ENCODE measurements at regions not wholly inside any gene's neighbourhood (a gene's known extent, or its start where the extent isn't known, plus 50 kb on each side); places are given as distances from the start of the nearest gene placed in this dataset.

DNA sequence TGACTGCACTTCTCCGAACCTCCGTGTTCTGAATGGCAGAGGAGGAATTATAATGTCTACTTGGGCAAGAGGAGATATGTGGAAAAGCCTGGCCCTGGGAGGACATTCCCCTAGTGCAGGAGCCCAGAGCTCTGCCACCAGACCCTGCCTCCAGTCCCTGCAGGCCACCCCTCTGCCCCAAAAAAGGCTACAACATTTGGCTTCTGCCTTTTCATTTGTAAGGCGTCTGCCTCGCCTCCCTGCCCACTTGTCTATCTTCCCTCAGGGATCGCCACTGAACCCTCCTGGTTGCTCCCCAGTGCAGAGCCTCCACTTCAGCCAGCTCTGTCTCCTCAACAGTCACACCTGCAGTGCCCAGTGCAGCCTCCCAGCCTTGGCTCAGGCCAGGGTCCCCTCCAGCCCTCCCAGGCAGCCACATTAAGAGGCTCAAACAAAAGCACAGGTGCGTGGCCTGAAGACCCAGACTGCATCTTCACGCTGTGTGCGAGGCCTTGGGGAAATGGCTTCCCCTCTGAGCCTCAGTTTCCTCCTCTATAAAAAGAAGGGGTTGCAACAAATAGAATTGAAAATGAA is 125.9 kb upstream of the SMAD3 start:
- RAD21 ChIA-PET (ENCODE audit: unreplicated experiment), result interaction anchor here (1.0 to 1.2 kb wide), 2 partner anchors 141 to 364 kb away, joined by 3 read pairs; no protein-coding TSS in a partner anchor
- Histone ChIP-seq H3K4me1 (ENCODE audit: control insufficient read depth, insufficient read depth, low read length) (peaks cover 7% of the 10 kb centered on the region; the same call in 1 of the 2 replicates), H3K9ac (ENCODE audit: control insufficient read depth, insufficient read depth, low read length) (no peak overlapping the region), H3K4me3 (no peak overlapping the region), H4K20me1 (ENCODE audit: control insufficient read depth, insufficient read depth) (no peaks in the 10 kb centered on the region), H3K36me3 (ENCODE audit: control insufficient read depth in 2 of 2, insufficient read depth in 2 of 2, low read length in 1 of 2) (no peaks in the 10 kb centered on the region), H3K9me3 (replicated peaks; ENCODE audit: control insufficient read depth, insufficient read depth, low read length) (no peaks in the 10 kb centered on the region; the same call in 1 of the 3 replicates), H2AFZ (ENCODE audit: control insufficient read depth, low read depth, low read length) (no peak overlapping the region), H3K27me3 (replicated peaks in 1 of 2; ENCODE audit: control insufficient read depth in 2 of 2, insufficient read depth in 2 of 2, low read length in 1 of 2) (no peaks in the 10 kb centered on the region; a peak in 1 of 4 replicates), H3K27ac (ENCODE audit: control insufficient read depth, insufficient read depth) (no peak overlapping the region), H3K79me2 (ENCODE audit: control insufficient read depth, insufficient read depth, low read length) (no peaks in the 10 kb centered on the region), H3K4me2 (ENCODE audit: control insufficient read depth, insufficient read depth) (no peak overlapping the region)
- SMC1A ChIA-PET (ENCODE audit: uncharacterized antibody, unreplicated experiment), result interaction anchor here (0.5 to 2.2 kb wide), 2 partner anchors 494 to 645 kb away, joined by 3 to 7 read pairs; no protein-coding TSS in a partner anchor
- no peak for DNase-seq (ENCODE audit: low read depth, low spot score)
- 45% methylated on average over 8 of the region's 8 CpGs for WGBS (ENCODE audit: insufficient coverage, insufficient replicate concordance, low lambda C conversion rate, missing lambda C conversion rate)
- no peak for ATAC-seq
- FAIRE-seq, result no peak
- POLR2A ChIA-PET, result no interaction called here
- in situ Hi-C loops (cut with MboI), result loop anchor here (5.0 kb wide), 1 partner anchor 493 kb away; no protein-coding TSS in a partner anchor
- CTCF ChIA-PET, result interaction anchor here (1.0 kb wide), 1 partner anchor 409 kb away, joined by 3 read pairs; no protein-coding TSS in a partner anchor
- TF ChIP-seq HDAC6 (IDR thresholded peaks at IDR 0.05; ENCODE audit: unreplicated experiment) (no peak), SUZ12 (IDR thresholded peaks at IDR 0.05; ENCODE audit: unreplicated experiment) (no peak)
- intact Hi-C loops (cut with micrococcal nuclease; ENCODE audit: unreplicated experiment), result no loop called here
- no TSS peak for BruUV-seq (replicated peaks)

DNA sequence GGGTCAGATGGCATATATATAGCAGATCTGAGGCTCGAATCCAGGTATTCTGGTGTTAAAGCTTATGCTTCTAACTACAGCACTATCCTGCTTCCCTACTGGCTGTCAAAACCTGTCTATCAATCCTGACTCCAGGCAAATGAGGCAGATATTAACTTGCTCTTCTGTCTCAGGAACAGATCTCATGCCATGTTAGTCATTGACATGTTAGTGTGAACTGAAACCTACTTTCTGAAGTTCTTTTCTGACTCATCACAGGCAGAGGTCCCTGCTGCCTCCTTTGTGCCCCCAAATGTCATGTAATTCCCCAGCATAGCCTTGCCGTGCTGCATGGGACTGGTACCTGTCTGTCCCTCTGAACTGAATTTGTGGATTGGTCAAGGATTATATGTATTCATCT is 125.0 kb upstream of the SMAD3 start:
- in situ Hi-C loops (cut with MboI), result loop anchor here (5.0 kb wide), 1 partner anchor 492 kb away; no protein-coding TSS in a partner anchor
- BruUV-seq (replicated peaks), result no TSS peak
- TF ChIP-seq NFYA (IDR thresholded peaks at IDR 0.05; ENCODE audit: borderline replicate concordance, low read depth, low read length) (no peak), RFX5 (IDR thresholded peaks at IDR 0.05; ENCODE audit: low read depth, low read length) (no peak), MTA2 (IDR thresholded peaks at IDR 0.05; ENCODE audit: low read depth) (peak; percentile 50), MYB (IDR thresholded peaks at IDR 0.05; ENCODE audit: borderline replicate concordance, low read depth, low read length) (no peak), BACH1 (IDR thresholded peaks at IDR 0.05; ENCODE audit: borderline replicate concordance) (no peak), JUNB (IDR thresholded peaks at IDR 0.05) (peak; percentile 59)
- TF ChIP-seq, protein P1, sequence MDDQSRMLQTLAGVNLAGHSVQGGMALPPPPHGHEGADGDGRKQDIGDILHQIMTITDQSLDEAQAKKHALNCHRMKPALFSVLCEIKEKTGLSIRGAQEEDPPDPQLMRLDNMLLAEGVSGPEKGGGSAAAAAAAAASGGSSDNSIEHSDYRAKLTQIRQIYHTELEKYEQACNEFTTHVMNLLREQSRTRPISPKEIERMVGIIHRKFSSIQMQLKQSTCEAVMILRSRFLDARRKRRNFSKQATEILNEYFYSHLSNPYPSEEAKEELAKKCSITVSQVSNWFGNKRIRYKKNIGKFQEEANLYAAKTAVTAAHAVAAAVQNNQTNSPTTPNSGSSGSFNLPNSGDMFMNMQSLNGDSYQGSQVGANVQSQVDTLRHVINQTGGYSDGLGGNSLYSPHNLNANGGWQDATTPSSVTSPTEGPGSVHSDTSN (IDR thresholded peaks at IDR 0.05; ENCODE audit: insufficient replicate concordance, low read depth, low read length), result peak; percentile 70
- TF ChIP-seq, protein P2, sequence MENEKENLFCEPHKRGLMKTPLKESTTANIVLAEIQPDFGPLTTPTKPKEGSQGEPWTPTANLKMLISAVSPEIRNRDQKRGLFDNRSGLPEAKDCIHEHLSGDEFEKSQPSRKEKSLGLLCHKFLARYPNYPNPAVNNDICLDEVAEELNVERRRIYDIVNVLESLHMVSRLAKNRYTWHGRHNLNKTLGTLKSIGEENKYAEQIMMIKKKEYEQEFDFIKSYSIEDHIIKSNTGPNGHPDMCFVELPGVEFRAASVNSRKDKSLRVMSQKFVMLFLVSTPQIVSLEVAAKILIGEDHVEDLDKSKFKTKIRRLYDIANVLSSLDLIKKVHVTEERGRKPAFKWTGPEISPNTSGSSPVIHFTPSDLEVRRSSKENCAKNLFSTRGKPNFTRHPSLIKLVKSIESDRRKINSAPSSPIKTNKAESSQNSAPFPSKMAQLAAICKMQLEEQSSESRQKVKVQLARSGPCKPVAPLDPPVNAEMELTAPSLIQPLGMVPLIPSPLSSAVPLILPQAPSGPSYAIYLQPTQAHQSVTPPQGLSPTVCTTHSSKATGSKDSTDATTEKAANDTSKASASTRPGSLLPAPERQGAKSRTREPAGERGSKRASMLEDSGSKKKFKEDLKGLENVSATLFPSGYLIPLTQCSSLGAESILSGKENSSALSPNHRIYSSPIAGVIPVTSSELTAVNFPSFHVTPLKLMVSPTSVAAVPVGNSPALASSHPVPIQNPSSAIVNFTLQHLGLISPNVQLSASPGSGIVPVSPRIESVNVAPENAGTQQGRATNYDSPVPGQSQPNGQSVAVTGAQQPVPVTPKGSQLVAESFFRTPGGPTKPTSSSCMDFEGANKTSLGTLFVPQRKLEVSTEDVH (IDR thresholded peaks at IDR 0.05; ENCODE audit: low read depth, partially characterized antibody), result no peak
- TF ChIP-seq, protein P3, sequence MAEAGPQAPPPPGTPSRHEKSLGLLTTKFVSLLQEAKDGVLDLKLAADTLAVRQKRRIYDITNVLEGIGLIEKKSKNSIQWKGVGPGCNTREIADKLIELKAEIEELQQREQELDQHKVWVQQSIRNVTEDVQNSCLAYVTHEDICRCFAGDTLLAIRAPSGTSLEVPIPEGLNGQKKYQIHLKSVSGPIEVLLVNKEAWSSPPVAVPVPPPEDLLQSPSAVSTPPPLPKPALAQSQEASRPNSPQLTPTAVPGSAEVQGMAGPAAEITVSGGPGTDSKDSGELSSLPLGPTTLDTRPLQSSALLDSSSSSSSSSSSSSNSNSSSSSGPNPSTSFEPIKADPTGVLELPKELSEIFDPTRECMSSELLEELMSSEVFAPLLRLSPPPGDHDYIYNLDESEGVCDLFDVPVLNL (IDR thresholded peaks at IDR 0.05; ENCODE audit: low read depth, low read length), result no peak

More for the DNA sequence above, 125.0 kb upstream of the SMAD3 start:
- 30% methylated on average over 2 of the region's 2 CpGs for WGBS (ENCODE audit: insufficient coverage, insufficient replicate concordance, low lambda C conversion rate, missing lambda C conversion rate)
- H3K27ac ChIP-seq (ENCODE audit: control insufficient read depth, insufficient read depth), result no peak overlapping the region
- SMC1A ChIA-PET (ENCODE audit: uncharacterized antibody, unreplicated experiment), result interaction anchor here (0.5 to 2.2 kb wide), 5 partner anchors 131 to 844 kb away, joined by 3 to 7 read pairs (median 5); no protein-coding TSS in a partner anchor
- H3K4me2 ChIP-seq (ENCODE audit: control insufficient read depth, insufficient read depth), result no peak overlapping the region
- FAIRE-seq (peak; percentile 96), DNase-seq (ENCODE audit: low read depth, low spot score) (peak; percentile 76), ATAC-seq (peak; percentile 88)
- H3K4me3 ChIP-seq, result no peak overlapping the region
- intact Hi-C loops (cut with micrococcal nuclease; ENCODE audit: unreplicated experiment), result no loop called here
- CTCF ChIA-PET, result interaction anchor here (1.0 to 1.7 kb wide), 2 partner anchors 364 to 408 kb away, joined by 3 to 7 read pairs; no protein-coding TSS in a partner anchor
- H4K20me1 ChIP-seq (ENCODE audit: control insufficient read depth, insufficient read depth), result no peaks in the 10 kb centered on the region
- POLR2A ChIA-PET, result no interaction called here
- no peaks in the 10 kb centered on the region; the same call in 1 of the 3 replicates for H3K9me3 ChIP-seq (replicated peaks; ENCODE audit: control insufficient read depth, insufficient read depth, low read length)
- no peak overlapping the region for H3K9ac ChIP-seq (ENCODE audit: control insufficient read depth, insufficient read depth, low read length)
- H3K27me3 ChIP-seq (replicated peaks in 1 of 2; ENCODE audit: control insufficient read depth in 2 of 2, insufficient read depth in 2 of 2, low read length in 1 of 2), result no peaks in the 10 kb centered on the region; a peak in 1 of 4 replicates
- RAD21 ChIA-PET (ENCODE audit: unreplicated experiment), result interaction anchor here (1.0 to 1.4 kb wide), 3 partner anchors 141 to 364 kb away, joined by 3 to 4 read pairs (median 3); no protein-coding TSS in a partner anchor
- H3K4me1 ChIP-seq (ENCODE audit: control insufficient read depth, insufficient read depth, low read length), result peaks cover 7% of the 10 kb centered on the region; the same call in 1 of the 2 replicates
- no peaks in the 10 kb centered on the region for H3K36me3 ChIP-seq (ENCODE audit: control insufficient read depth in 2 of 2, insufficient read depth in 2 of 2, low read length in 1 of 2)
- H2AFZ ChIP-seq (ENCODE audit: control insufficient read depth, low read depth, low read length), result no peak overlapping the region
- H3K79me2 ChIP-seq (ENCODE audit: control insufficient read depth, insufficient read depth, low read length), result no peaks in the 10 kb centered on the region
